CD8-positive, alpha-beta memory T cell (primary cell): ENCODE measurements at regions not wholly inside any gene's neighbourhood (a gene's known extent, or its start where the extent isn't known, plus 50 kb on each side); places are given as distances from the start of the nearest gene placed in this dataset.

Experiments
- CTCF ChIA-PET: fragments of 350-600 bp; sonication (Branson Sonifier 250); formaldehyde crosslinking; loops from one replicate; lab custom pipeline; 2021; ENCODE audit warnings: antibody characterized with exemption; lab: Charles Lee
- POLR2A ChIA-PET: fragments of 350-600 bp; sonication (Branson Sonifier 250); formaldehyde crosslinking; loops from one replicate; lab custom pipeline; 2021; ENCODE audit warnings: antibody characterized with exemption; lab: Charles Lee
- DNase-seq, 5 donors: peaks; one replicate each; pipeline versions ENCODE4 v3.0.0 to v3.0.0-alpha.2; 2020 to 2022; ENCODE audit warnings: mixed read lengths in 1 of 5
- H3K27ac ChIP-seq: one replicate; pipeline ENCODE4 v1.7.0; 2013; ENCODE audit warnings: low read depth, mild to moderate bottlenecking, low read length, moderate library complexity
- H3K27me3 ChIP-seq: 2 replicates; pipeline ENCODE4 v1.7.0; 2013; ENCODE audit warnings: low read length, mild to moderate bottlenecking; ENCODE audit not compliant: insufficient read depth, poor library complexity, severe bottlenecking
- H3K36me3 ChIP-seq: 2 replicates; pipeline ENCODE4 v1.7.0; 2013; ENCODE audit warnings: mild to moderate bottlenecking, low read length, moderate library complexity; ENCODE audit not compliant: insufficient read depth
- H3K4me1 ChIP-seq: 2 replicates; pipeline ENCODE4 v1.7.0; 2013; ENCODE audit warnings: mild to moderate bottlenecking, low read length, moderate library complexity; ENCODE audit not compliant: insufficient read depth
- H3K4me3 ChIP-seq: 2 replicates; pipeline ENCODE4 v1.7.0; 2013; ENCODE audit warnings: mild to moderate bottlenecking, low read length
- H3K9me3 ChIP-seq: 2 replicates; pipeline ENCODE4 v1.7.0; 2013; ENCODE audit warnings: mild to moderate bottlenecking, low read length
- H3K27ac Mint-ChIP-seq, 8 donors: one replicate each; pipeline ENCODE4 v1.8.0; 2020 to 2021; ENCODE audit warnings: mixed read lengths in 8 of 8, mild to moderate bottlenecking in 6 of 8, inconsistent platforms in 3 of 8, moderate library complexity in 3 of 8
- H3K27me3 Mint-ChIP-seq, 2 donors: one replicate each; pipeline ENCODE4 v1.8.0; 2020 to 2021; ENCODE audit warnings: mixed read lengths in 2 of 2, mild to moderate bottlenecking in 1 of 2, moderate library complexity in 1 of 2
- H3K36me3 Mint-ChIP-seq, 3 donors: one replicate each; pipeline ENCODE4 v1.8.0; 2020 to 2021; ENCODE audit warnings: mixed read lengths in 3 of 3, inconsistent platforms in 1 of 3, mild to moderate bottlenecking in 1 of 3
- H3K4me1 Mint-ChIP-seq, 3 donors: one replicate each; pipeline ENCODE4 v1.8.0; 2020 to 2021; ENCODE audit warnings: mixed read lengths in 3 of 3, inconsistent platforms in 1 of 3, mild to moderate bottlenecking in 1 of 3
- H3K4me3 Mint-ChIP-seq, 7 donors: one replicate each; pipeline ENCODE4 v1.8.0; 2020 to 2021; ENCODE audit warnings: mixed read lengths in 7 of 7, mild to moderate bottlenecking in 6 of 7, moderate library complexity in 4 of 7, inconsistent platforms in 2 of 7
- H3K9me3 Mint-ChIP-seq, 5 donors: one replicate each; pipeline ENCODE4 v1.8.0; 2020 to 2022; ENCODE audit warnings: mixed read lengths in 5 of 5, mild to moderate bottlenecking in 3 of 5, moderate library complexity in 2 of 5, inconsistent platforms in 1 of 5

- no peaks in the 10 kb centered on the region for H3K9me3 ChIP-seq
- POLR2A ChIA-PET = no interaction called here
- H3K9me3 Mint-ChIP-seq = no peaks in the 10 kb centered on the region
- DNase-seq = no peak
- no peak overlapping the region for H3K4me3 ChIP-seq
- H3K27ac ChIP-seq = no peak overlapping the region
- no peaks in the 10 kb centered on the region for H3K27me3 ChIP-seq
- no peak overlapping the region for H3K4me3 Mint-ChIP-seq
- H3K4me1 Mint-ChIP-seq = no peaks in the 10 kb centered on the region
- peaks cover 2 to 16% of the 10 kb centered on the region in 2 donors for H3K27me3 Mint-ChIP-seq
- H3K36me3 Mint-ChIP-seq = no peaks in the 10 kb centered on the region
- CTCF ChIA-PET = no interaction called here
- no peaks in the 10 kb centered on the region for H3K36me3 ChIP-seq
- no peak overlapping the region for H3K27ac Mint-ChIP-seq
- no peaks in the 10 kb centered on the region for H3K4me1 ChIP-seq
Observed at GRCh38 chr16:55045756-55046460, 115.2 kb downstream of the IRX5 start.

- peaks cover 4% of the 10 kb centered on the region for H3K27me3 ChIP-seq
- Mint-ChIP-seq H3K27ac (no peak overlapping the region), H3K27me3 (peaks cover 2 to 16% of the 10 kb centered on the region in 2 donors), H3K36me3 (no peaks in the 10 kb centered on the region), H3K4me1 (no peaks in the 10 kb centered on the region), H3K9me3 (peaks cover 0 to 2% (median 0%) of the 10 kb centered on the region in 5 donors), H3K4me3 (no peak overlapping the region)
- ChIA-PET CTCF (no interaction called here), POLR2A (no interaction called here)
- H3K4me3 ChIP-seq = no peak overlapping the region
- no peaks in the 10 kb centered on the region for H3K36me3 ChIP-seq
- H3K9me3 ChIP-seq = no peaks in the 10 kb centered on the region
- no peak overlapping the region for H3K27ac ChIP-seq
- no peaks in the 10 kb centered on the region for H3K4me1 ChIP-seq
- DNase-seq = no peak
Observed at GRCh38 chr16:55046513-55046912, 115.8 kb downstream of the IRX5 start.

DNA sequence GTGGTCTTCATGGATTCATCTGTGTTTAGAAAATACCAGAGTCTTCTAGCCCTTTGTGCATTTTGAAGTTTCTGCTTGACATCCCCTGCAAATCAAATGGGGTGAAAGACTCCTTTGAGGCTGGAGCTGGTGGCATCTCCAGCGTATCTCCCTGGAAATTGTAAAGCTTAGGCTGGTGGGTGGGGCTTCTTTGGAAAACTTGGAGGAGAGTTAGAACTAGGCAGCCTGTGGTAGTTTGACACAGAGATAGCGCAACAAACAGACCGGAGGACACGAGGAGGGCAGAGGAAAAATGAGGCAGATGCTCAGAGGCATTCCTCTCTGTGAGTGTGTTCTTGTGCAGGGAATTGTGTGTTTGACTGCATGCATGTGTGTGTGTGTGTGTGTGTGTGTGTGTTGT lies 116.3 kb downstream of the IRX5 start:
- CTCF ChIA-PET = no interaction called here
- H3K36me3 Mint-ChIP-seq = no peaks in the 10 kb centered on the region

GRCh38 chr16:55047331-55047730 lies 116.7 kb downstream of the IRX5 start:
- ChIA-PET CTCF (no interaction called here), POLR2A (no interaction called here)
- Histone ChIP-seq H3K4me1 (no peaks in the 10 kb centered on the region), H3K36me3 (no peaks in the 10 kb centered on the region), H3K27ac (no peak overlapping the region), H3K27me3 (peaks cover 5% of the 10 kb centered on the region), H3K9me3 (no peaks in the 10 kb centered on the region), H3K4me3 (no peak overlapping the region)
- no peaks in the 10 kb centered on the region for H3K4me1 Mint-ChIP-seq
- peaks cover 2 to 11% of the 10 kb centered on the region in 2 donors for H3K27me3 Mint-ChIP-seq
- DNase-seq = no peak
- no peak overlapping the region for H3K4me3 Mint-ChIP-seq
- H3K9me3 Mint-ChIP-seq = peaks cover 0 to 2% (median 0%) of the 10 kb centered on the region in 5 donors
- H3K27ac Mint-ChIP-seq = no peak overlapping the region
- no peaks in the 10 kb centered on the region for H3K36me3 Mint-ChIP-seq

More for the DNA sequence above, 116.3 kb downstream of the IRX5 start:
- no peak overlapping the region for H3K27ac Mint-ChIP-seq
- POLR2A ChIA-PET = no interaction called here
- H3K9me3 Mint-ChIP-seq = peaks cover 0 to 2% (median 0%) of the 10 kb centered on the region in 5 donors
- Histone ChIP-seq H3K36me3 (no peaks in the 10 kb centered on the region), H3K4me3 (no peak overlapping the region), H3K4me1 (no peaks in the 10 kb centered on the region), H3K27me3 (peaks cover 5% of the 10 kb centered on the region), H3K9me3 (no peaks in the 10 kb centered on the region), H3K27ac (no peak overlapping the region)
- DNase-seq = no peak
- H3K27me3 Mint-ChIP-seq = peaks cover 2 to 14% of the 10 kb centered on the region in 2 donors
- no peaks in the 10 kb centered on the region for H3K4me1 Mint-ChIP-seq
- no peak overlapping the region for H3K4me3 Mint-ChIP-seq

- CTCF ChIA-PET = no interaction called here
- H3K27ac Mint-ChIP-seq = no peak overlapping the region
Observed at GRCh38 chr16:55047903-55048497, 117.3 kb downstream of the IRX5 start.

DNA sequence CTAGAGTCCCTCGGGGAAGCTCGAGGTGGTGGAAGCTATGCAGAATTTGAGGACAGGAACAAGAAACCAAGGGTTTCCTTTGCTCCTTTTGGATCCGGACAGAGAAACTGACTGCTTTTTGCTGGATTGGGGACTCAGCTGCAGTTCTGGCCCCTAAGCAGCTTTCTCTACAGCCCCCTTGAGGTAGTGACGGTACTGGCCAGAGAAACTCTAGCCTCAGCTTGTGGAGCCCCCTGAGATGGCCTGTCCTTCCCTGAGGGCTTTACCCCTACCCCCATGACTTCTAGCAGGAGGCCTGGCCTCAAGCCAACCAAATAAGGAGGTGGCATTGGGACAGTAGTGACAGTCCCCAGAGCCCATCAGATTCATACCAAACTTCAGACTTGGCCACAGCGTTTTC lies 118.1 kb downstream of the IRX5 start:
- POLR2A ChIA-PET = no interaction called here
- Histone ChIP-seq H3K27me3 (peaks cover 5% of the 10 kb centered on the region), H3K27ac (no peak overlapping the region), H3K4me1 (no peaks in the 10 kb centered on the region), H3K4me3 (no peak overlapping the region), H3K9me3 (no peaks in the 10 kb centered on the region), H3K36me3 (no peaks in the 10 kb centered on the region)
- H3K36me3 Mint-ChIP-seq = no peaks in the 10 kb centered on the region
- no peaks in the 10 kb centered on the region for H3K4me1 Mint-ChIP-seq
- H3K27me3 Mint-ChIP-seq = peaks cover 2 to 11% of the 10 kb centered on the region in 2 donors
- no peak overlapping the region for H3K27ac Mint-ChIP-seq
- DNase-seq = no peak
- peaks cover 0 to 2% (median 0%) of the 10 kb centered on the region in 5 donors for H3K9me3 Mint-ChIP-seq
- CTCF ChIA-PET = no interaction called here
- no peak overlapping the region for H3K4me3 Mint-ChIP-seq

More at GRCh38 chr16:55047903-55048497, 117.3 kb downstream of the IRX5 start:
- Mint-ChIP-seq H3K9me3 (peaks cover 0 to 2% (median 0%) of the 10 kb centered on the region in 5 donors), H3K36me3 (no peaks in the 10 kb centered on the region), H3K4me3 (no peak overlapping the region), H3K4me1 (no peaks in the 10 kb centered on the region), H3K27me3 (peaks cover 2 to 11% of the 10 kb centered on the region in 2 donors)
- POLR2A ChIA-PET = no interaction called here
- no peaks in the 10 kb centered on the region for H3K9me3 ChIP-seq
- H3K27me3 ChIP-seq = peaks cover 5% of the 10 kb centered on the region
- H3K4me3 ChIP-seq = no peak overlapping the region
- DNase-seq = no peak
- H3K27ac ChIP-seq = no peak overlapping the region
- no peaks in the 10 kb centered on the region for H3K4me1 ChIP-seq
- H3K36me3 ChIP-seq = no peaks in the 10 kb centered on the region

DNA sequence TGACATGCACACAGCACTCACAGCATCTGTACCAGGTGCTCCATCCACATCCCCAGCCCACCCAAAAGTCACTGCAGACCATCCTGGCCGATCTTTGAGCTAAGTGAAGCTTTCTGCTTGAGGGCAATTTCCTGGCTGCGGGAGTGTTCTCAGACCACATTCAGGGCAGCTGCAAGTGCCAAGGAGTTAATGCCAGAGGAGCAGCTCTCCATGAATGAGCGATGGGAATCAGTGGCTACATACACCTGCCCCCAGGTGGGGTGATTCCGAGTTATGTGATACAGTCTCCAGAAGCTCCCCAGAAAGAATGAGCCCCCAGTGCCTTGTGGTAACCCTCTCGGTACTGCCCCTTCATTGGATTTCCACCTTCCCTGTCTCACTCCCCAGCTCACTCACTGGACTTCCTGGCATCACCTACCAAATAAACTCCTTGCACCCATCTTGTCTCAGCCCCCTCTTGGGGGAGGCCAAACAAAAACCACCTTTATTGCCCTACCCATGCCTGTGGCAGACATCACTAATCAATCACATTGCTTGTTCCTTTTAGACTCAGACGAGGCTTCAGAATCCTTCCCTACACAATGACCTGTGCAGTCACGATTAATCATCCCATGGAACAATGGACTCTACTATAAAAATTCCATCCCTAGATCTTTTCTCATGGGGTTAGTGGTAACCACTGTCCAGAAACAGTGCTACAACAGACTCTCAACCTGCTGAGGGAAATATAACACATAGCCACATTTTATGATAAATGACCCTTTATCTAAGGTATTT lies 121.1 kb downstream of the IRX5 start:
- Mint-ChIP-seq H3K36me3 (no peaks in the 10 kb centered on the region), H3K27me3 (peaks cover 17 to 20% of the 10 kb centered on the region in 2 donors), H3K27ac (no peak overlapping the region), H3K4me1 (peaks cover 0 to 4% (median 0%) of the 10 kb centered on the region in 3 donors), H3K9me3 (peaks cover 0 to 3% (median 0%) of the 10 kb centered on the region in 5 donors), H3K4me3 (no peak overlapping the region)
- no peak overlapping the region for H3K4me3 ChIP-seq
- H3K36me3 ChIP-seq = no peaks in the 10 kb centered on the region
- ChIA-PET POLR2A (no interaction called here), CTCF (no interaction called here)
- H3K9me3 ChIP-seq = no peaks in the 10 kb centered on the region
- peaks cover 5% of the 10 kb centered on the region for H3K27me3 ChIP-seq
- no peak overlapping the region for H3K27ac ChIP-seq
- no peaks in the 10 kb centered on the region for H3K4me1 ChIP-seq
- DNase-seq = no peak

DNA sequence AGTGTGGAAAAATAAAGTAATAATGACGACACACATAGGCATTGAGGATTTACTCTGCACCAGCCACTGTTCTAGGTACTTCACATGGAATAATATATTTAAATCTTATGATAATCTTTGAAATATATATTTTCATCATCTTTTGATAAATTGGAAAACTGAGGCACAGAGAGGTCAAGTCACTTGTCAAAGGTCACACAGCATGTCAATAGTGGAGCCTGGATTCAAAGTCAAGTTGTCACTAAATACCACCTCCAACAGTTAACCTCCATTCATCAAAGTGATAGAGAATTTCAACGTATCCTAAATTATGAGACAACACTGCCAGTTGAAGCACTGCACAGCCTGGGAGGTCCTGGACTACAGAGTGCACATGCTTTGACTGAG lies 121.7 kb downstream of the IRX5 start:
- ChIA-PET CTCF (no interaction called here), POLR2A (no interaction called here)
- peaks cover 2 to 8% (median 5%) of the 10 kb centered on the region in 3 donors for H3K4me1 Mint-ChIP-seq
- H3K27ac Mint-ChIP-seq = no peak overlapping the region
- DNase-seq = no peak
- no peak overlapping the region for H3K4me3 ChIP-seq
- peaks cover 0 to 3% (median 0%) of the 10 kb centered on the region in 5 donors for H3K9me3 Mint-ChIP-seq
- no peaks in the 10 kb centered on the region for H3K36me3 Mint-ChIP-seq
- no peaks in the 10 kb centered on the region for H3K9me3 ChIP-seq
- H3K27me3 ChIP-seq = peaks cover 5% of the 10 kb centered on the region
- H3K36me3 ChIP-seq = no peaks in the 10 kb centered on the region
- peaks cover 23 to 26% of the 10 kb centered on the region in 2 donors for H3K27me3 Mint-ChIP-seq
- H3K4me3 Mint-ChIP-seq = no peak overlapping the region
- no peak overlapping the region for H3K27ac ChIP-seq
- no peaks in the 10 kb centered on the region for H3K4me1 ChIP-seq
